GM21390 (cell line): ENCODE measurements at regions not wholly inside any gene's neighbourhood (a gene's known extent, or its start where the extent isn't known, plus 50 kb on each side); places are given as distances from the start of the nearest gene placed in this dataset.

ENCODE experiments used
- ATAC-seq: cut with Tn5 transposase; IDR thresholded peaks from one replicate; pipeline ENCODE4 v1.9.1; 2021; ENCODE audit not compliant: unreplicated experiment

DNA sequence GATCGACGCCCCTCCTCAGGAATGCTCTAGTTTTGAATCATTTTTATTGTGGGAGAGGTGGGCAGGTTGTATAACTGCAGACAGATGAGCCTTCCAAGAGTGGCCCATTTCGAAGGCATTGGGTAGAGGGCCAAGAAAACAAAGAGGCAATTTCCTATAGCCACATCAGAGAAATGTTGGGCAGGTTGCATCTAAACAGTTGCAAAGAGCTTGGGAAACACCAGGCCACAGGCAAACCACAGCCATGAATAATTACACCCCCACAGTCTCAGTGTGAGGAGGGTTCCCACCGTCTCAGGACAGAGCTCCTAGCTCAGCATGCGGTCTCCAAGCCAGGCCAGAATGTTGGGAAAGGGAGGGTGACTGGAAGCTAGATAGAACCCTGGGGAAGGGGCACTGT, 257.3 kb downstream of the ABHD5 start:
- no peak for ATAC-seq

DNA sequence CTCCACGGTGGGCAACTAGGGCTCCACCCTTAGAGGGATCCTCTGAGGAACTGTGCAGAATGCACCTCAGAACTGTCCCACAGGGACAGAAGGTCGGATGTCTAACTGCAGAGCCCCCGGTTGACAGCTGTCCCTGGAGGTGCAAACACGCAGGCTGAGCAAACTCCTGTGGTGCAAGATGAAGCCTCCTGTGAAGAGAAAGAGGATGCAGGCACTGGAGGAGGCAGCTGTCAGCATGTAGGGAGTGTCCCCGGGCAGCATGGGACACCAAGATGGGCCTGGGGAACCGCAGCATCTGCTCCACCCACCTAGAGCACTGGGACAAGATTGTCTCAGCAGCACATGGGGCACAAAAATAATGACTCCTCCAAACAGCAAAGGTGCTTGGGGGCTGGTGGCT, 258.9 kb downstream of the ABHD5 start:
- ATAC-seq, result no peak

DNA sequence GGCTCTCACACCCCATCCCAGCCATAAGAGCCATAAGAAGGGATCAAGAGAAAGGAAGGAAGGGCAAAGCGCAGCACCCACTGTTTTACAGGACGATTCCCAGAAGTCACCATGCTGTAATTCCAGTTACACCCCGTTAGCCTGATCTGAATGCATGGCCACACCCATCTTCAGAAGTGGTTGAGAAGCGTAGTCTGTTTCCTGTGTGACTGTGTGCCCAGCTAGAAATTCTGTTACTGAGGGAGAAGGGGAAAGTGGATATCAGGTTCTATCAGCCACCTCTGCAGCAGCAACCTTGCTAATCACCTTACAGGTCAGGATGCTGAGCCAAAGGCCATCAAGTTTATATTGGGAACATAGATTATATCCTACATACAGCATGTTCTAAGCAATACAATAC, 260.0 kb downstream of the ABHD5 start:
- no peak for ATAC-seq

DNA sequence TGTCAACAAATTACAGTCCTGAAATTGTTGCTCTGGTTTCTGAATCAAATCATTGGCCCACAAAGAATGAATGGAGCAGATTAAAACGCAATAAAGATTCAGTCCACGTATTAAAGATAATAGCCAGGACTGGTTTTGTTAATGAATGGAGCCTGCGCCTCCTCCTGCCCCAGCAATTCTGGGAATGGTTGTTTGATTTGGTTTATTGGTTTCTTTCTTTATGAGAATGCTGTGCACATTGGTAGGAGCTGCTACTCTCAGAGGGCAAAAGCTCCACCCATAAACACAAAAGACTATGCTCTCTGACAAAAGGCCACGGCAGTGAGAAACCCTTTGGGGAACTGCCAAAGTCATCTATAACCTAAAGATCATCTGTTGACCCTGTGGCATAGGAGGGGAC, 261.1 kb downstream of the ABHD5 start:
- no peak for ATAC-seq

DNA sequence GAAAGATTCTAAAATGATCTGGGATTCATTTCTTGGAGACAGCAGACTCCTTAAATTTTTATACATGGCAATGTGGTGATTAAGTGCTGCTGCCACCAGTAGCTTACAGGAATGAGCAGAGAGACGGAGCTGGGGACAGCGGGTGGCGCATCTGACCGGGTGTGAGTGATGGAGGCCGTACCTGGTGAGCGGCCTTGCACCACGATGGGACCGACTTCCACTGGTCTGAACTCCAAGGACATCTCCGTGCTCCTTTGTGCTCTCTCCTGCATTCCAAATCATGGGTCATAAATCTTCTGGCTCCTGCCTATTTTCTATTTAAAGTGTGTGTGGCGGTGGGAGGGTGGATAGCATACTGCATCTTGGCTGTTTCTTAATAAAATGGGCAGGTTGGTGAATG, 262.6 kb downstream of the ABHD5 start:
- ATAC-seq, result no peak

DNA sequence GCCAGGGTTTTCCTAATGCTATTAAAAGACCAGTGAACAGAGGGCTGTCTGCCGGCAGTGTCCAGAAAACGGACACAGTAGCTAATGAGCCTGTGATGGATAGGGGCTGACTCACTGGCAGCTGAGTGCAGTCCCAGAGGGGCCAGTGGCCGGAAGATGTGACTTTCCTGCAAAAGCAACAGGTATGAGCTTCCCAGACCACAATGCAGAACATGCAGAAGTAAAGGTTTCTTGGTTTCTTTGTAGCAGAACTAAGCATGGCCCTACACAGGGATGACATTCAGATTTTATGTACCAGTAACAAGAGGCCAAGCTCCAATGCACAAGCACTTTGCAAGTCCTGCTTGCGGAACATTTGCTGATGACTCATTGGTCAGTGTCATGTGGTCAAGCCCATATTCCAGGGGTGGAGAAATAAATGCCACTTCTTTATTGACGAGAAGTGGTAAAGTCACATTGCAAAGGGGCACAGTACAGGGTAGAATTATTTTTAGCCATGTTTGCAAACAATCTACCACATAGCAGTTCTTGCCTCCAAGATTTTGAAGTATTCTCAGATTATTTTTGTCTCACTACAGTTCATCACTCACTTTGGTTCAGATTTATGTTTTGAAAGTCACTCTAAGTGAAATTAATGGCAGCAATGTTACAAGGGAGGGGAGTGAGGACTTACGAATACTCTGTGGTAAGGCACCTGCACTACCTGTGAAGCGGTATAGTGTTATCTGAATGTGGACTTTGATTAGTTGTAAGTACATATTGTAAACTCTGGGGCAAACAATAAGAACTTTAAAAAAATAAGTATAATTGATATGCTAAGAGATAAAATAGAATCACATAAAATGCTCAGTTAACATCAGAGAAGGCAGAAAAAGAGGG, 263.3 kb downstream of the ABHD5 start:
- ATAC-seq, result no peak

DNA sequence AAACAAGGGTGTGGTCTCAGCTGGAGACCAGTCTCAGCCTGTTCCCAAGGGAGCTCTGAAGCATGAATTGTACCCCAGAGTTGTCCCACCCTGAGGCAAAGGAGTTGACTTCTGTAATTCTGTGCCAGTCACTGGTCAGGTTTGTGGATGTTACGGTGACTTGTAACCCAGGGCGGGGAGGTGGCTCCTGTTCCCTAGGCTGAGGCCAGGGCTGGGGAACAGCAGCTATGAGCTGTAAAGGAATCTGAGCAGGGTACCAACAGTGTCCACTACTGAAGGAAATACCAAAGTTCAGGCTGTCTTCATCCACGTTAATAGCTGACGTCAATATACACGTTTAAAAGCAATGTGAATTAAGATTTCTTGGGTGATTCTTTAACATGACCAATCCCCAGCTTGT, 266.2 kb downstream of the ABHD5 start:
- no peak for ATAC-seq

DNA sequence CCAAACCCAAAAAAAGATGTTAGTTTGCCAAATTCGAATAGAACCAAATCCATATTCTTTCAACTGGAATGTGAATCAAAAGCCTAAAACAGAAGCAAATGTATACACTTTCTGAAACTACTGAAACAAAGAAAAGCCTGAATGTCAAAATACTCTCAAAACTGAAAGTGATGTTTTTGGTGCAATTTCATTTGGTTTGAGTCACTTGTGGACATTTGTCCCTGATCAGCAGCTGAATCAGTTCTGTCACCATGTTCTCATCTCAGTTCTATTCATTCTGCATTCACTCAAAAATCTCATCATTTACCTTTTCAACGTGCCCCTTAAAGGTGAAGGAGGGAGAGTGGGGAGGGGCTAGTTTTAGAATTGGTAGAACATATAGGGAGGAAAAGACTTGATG, 266.8 kb downstream of the ABHD5 start:
- ATAC-seq, result peak; percentile 76

DNA sequence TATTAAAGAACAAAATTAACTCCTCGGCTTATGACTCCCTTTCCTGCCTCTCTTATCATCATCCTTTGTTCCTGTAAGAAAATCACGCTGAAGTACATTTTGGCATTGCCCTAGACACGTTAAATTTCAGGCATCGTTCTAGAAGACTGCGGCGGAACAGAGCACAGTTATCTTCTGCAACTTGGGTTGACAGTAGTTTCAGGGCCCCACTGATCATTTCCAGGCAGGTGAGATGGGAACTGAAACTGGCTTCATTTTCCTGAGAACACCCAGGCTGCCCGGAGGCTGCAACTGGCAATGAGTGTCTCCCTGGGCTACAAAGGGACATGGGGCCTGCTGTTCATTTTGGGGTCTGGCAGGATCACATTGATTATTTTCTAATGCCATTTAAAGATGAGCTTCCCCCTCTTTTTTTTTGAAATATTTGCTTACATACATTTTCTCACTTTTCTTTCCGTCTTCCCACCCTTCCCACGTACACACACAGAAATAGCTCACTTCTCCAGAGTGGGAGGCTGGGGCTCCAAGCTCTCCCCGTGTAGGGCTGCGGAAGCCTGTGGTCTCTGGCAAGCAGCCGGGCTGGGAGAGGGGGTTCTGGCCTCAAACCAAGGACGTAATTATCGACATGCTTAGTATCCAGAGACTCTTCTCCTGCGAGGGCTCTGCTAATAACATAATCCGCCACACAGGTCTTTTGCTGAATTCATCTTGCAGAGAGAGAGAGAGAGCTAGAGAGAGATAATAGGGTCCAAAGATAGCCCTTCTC, 267.4 kb downstream of the ABHD5 start:
- no peak for ATAC-seq

DNA sequence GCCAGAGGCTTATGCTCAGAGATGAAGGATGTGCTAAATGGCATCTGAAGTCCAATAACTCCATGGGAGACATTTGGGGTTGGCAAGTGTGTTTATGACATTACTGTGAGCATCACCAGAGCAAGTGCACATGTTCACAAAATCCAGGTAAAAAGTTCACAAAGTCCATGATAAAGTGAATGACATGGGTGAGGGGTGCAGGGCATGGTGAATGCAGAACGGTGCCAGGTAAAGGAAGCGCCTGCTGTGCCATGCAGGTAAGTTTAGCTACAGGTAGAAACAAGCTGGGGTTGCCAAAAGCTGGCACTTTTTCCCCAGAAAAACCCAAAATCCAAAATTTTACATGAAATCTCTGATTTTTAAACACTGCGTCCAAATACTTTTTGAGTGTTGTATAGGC, 268.2 kb downstream of the ABHD5 start:
- no peak for ATAC-seq

DNA sequence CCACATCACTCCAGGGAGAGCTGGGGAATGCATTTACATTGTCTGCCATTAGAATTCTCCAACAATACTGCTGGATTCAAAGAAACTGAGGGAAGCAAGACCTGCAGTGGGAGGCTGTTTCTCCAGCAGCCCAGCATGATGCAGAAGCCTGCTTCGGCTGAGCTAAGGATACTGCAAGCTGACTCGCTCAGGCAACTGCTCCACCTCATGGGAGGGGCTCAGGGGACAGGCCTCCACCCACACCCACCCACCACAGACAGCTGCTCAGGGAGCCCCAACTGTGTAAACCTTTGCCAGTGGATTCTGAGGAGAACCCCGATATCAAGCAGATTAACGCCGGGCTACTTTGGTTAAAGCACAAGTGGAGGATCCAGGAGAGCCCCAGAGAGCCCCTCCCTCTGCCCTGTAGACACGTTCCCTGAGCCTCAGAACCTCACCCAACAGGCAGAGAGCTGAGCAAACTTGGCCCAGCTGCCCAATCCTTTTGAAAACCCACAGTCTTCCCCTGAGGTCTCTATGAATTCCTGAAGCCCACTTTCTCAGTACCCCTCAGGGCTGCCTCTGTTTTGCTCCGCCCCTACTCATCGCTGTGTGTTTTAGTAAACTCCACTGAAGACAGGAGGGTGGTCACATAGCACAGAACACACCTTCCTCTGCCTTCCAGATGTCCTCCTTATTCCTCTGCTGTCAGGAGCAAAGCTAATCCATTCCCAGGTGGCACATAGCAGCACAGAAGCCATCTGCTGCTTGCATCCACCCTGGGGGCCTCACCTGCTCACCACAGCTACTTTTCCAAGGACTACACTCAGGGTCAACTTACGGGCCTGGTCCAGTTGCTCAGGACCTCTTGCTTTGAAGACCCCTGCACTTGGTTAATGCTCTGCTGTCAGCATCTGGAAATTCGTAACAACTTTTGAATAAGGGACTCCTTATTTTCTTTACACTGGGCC, 269.0 kb downstream of the ABHD5 start:
- ATAC-seq, result no peak

DNA sequence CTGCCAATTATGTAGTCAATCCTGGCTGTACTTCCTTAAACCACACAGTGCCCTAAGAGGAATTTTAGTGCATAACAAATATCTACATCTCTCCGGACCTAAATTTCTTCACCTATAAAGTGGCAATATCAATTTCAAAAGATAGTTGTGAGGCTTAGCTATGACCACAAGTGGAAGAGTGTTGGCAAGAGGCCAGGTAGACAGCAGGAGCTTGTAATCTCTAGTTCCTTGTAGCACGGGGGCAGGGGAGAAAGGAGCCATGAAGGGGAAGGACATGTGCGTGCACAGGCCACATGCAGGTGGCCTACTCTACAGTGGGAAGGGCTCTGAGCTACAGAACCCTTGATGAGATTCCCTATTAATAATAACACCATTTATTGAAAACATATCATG, 269.7 kb downstream of the ABHD5 start:
- no peak for ATAC-seq

DNA sequence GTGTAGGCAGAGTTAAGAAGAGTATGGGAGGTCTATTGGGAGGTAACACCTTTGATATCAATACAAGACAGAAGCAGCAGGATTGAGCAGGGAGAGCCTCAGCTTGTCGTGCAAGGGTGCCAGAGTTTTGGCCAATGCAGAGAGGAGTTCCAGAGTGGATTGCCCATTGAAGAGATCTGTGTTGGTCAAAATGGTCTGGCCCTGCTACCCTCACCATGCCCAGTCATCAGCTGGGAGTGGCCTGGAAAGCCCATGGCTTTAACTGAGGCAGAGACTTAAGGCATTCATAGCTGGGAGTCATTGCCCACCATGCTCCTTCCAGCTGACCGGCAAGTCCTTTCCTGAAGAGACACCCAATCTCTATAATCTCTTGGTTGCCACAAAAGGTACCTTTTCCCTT, 271.3 kb downstream of the ABHD5 start:
- no peak for ATAC-seq

DNA sequence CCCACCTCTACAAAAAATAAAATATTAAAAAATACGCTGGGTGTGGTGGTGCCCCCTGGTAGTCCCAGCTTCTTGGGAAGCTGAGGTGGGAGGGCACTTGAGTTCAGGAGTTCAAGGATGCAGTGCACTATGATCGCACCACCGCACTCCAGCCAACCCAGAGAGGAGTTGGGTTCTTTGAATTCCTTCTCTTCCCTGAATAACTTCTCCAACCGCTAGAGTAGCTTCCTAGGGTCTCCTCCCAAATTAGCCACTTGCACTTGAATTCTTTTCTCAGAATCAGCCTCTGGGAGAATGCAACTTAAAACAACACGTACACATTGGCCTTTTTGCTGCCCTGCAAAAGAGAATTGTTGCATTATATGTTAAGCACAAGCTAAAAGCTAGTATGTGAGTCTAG, 272.5 kb downstream of the ABHD5 start:
- ATAC-seq, result no peak

DNA sequence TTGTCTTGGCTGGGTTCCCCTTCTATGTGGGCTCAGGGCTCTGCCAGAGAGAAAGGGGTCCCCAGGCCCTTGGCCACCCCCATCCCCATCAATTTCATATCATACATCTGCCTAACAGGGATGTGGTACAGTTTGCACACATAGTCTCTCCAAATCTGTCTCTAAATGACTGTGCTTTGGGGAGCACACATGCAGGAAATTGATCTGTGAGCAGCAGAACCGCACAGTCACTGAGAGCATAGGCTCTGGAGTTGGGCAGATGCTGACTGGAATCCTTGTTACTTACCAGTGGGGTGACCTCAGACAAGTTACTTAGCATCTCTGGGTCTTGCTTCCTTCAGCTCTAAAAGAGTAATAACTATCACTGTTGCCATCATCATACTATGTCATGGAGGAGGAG, 273.9 kb downstream of the ABHD5 start:
- no peak for ATAC-seq

DNA sequence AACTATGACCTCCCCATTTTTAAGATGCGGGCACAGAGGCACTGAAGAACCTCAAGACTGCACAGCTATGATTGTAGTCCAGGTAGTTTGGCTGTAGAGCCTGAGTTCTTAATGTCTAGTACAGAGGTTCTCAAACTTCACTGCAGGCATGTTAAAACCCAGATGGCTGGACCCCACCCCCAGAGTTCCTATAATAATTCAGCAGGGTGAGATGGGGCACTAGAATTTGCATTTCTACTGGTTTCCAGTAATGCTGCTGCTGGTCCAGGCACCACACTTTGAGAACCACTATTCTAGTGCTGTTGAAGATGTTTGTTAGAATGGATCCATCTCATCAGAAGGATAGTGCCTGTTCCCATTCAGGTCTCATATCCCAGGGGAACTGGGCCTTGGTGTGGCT, 274.9 kb downstream of the ABHD5 start:
- no peak for ATAC-seq

DNA sequence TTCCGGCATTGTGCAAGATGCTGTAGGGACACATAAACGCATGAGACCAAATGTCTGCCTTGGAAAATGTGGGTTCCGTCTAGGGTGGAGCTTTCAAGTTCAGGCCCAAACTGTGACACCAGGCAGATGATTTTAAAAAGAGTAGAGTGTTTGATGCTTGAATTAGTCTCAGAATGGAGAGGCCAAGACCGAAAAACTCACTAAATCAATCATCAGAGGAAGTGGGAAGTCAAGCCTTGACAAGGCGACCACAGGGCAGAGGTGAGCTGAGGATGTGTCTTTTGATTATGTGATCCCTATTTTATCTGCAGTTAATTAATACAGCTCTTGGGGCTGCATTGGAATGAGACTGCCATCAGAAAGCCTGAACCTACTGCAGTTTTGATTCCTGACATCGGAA, 275.4 kb downstream of the ABHD5 start:
- ATAC-seq, result peak; percentile 75

DNA sequence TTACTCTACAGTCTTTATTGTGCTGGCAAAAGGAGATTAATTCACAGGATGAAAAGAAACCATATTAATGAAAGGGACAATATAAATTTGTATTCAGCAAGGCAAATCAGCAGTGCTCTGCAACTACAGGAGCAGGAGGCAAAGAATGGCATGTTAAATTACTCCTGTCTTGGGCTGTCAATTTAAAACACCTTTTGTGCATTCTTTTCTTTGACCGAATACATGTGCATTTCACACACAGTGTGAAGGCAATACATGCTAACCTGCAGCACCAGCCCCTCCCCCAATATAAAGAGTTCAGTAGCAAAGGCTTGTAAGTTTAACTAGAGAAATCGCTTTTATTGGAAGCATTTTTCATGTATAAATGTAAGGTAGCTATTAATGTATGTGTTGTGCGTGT, 275.2 kb upstream of the TOPAZ1 start:
- no peak for ATAC-seq

DNA sequence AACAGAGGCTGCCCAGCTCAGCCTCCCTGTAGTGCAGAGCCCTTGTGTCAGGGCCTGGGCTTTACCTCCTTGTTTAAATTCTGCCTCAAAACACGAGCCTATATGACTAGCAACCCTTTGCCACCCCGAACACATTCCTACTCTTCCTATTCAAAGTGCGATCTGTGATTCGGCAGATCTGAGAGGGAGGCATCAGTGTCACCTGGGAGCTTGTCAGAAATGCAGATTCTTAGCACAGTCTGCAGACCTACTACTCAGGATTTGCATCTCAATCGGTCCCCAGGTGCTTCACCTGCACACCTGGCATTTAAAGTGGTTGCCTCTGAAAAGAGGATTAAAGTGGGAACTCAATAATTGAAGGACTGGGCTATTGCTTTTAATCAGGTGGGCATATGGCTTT, 273.2 kb upstream of the TOPAZ1 start:
- ATAC-seq, result no peak

DNA sequence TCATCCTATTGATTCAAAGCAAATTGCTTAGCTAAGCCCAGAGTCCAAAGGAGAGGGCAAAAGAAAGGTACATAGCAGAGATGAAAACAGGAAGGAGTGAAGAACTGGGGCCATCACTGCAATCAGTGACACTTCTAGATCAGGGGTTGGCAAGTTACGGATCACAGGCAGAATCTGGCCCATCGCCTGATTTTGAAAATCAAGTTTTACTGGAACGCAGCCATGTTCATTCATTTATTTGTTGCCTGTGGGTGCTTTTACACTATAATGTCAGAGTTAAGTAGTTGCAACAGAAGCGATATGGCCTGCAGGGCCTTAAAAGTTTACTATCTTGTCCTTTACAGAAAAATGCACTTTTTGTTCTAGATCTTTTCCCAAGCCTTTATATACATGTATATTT, 271.7 kb upstream of the TOPAZ1 start:
- ATAC-seq, result no peak

DNA sequence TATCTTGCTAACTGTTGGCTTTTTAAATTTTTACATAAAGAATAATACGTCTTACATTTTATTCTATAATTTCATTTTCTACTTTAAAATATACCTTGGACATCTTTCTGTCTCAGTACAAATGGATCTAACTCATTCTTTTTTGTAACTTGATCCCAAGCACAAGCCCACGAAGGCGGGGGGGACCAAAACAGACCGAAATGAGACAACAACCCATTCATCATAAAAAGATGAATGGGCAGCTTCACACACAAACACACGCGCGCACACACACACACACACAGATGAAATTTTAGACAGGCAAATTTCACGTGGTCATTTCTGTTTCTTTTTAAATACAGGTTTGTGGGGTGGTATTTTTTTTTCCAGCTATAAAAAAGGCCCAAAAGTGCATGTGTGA, 271.3 kb upstream of the TOPAZ1 start:
- ATAC-seq, result no peak
